22Rv1 (cell line): ENCODE measurements at regions not wholly inside any gene's neighbourhood (a gene's known extent, or its start where the extent isn't known, plus 50 kb on each side); places are given as distances from the start of the nearest gene placed in this dataset.
"Not testable (repeated sequence)": the region's sequence is repeated elsewhere in the genome, so short reads cannot be mapped to it uniquely, and the experiment has no call there.

ENCODE experiments used
- CTCF ChIP-seq: fragments of 450-650 bp; IDR thresholded peaks from 2 replicates; pipeline ENCODE4 v1.5.1; 2017; ENCODE audit warnings: mild to moderate bottlenecking
- ZFX ChIP-seq: fragments of 450-650 bp; IDR thresholded peaks from 2 replicates; pipeline ENCODE4 v1.6.1; 2017; ENCODE audit warnings: antibody characterized with exemption, borderline replicate concordance

- not testable (repeated sequence) for TF ChIP-seq CTCF, ZFX
These were observed 352.0 kb downstream of the MDFIC start for GRCh38 chr7:115273855-115274254.
